ENCODE measurements at regions not wholly inside any gene's neighbourhood (a gene's known extent, or its start where the extent isn't known, plus 50 kb on each side); places are given as distances from the start of the nearest gene placed in this dataset.

DNA sequence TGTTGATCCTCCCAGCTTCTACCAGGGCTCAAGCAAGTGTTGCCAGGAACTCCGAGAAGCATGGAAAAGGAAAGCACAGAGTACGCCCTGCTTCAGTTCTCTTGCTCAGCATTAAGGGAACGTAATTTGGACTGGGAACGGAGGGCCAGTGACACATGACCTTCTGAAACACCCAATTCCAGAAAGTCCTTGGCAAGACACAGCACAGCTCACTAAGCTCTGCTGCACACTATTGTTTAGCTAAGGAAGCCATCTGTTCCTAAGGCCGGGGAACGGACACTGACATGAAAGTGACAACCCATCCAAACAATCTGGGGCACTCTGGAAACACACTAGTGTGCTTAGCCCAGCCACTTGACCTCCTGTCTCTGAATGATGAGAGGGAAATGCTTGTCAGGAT, 56.9 kb upstream of the NXT1 start:
- TF ChIP-seq CTCF (IDR thresholded peaks at IDR 0.05) (no peak), POLR2A (IDR thresholded peaks at IDR 0.05) (no peak)

Measured in right lobe of liver (tissue), 4 donors.